ENCODE measurements at regions not wholly inside any gene's neighbourhood (a gene's known extent, or its start where the extent isn't known, plus 50 kb on each side); places are given as distances from the start of the nearest gene placed in this dataset.

GRCh38 chr4:71630803-71631202 lies 153.1 kb downstream of the GC start:
- TF ChIP-seq, protein P1, sequence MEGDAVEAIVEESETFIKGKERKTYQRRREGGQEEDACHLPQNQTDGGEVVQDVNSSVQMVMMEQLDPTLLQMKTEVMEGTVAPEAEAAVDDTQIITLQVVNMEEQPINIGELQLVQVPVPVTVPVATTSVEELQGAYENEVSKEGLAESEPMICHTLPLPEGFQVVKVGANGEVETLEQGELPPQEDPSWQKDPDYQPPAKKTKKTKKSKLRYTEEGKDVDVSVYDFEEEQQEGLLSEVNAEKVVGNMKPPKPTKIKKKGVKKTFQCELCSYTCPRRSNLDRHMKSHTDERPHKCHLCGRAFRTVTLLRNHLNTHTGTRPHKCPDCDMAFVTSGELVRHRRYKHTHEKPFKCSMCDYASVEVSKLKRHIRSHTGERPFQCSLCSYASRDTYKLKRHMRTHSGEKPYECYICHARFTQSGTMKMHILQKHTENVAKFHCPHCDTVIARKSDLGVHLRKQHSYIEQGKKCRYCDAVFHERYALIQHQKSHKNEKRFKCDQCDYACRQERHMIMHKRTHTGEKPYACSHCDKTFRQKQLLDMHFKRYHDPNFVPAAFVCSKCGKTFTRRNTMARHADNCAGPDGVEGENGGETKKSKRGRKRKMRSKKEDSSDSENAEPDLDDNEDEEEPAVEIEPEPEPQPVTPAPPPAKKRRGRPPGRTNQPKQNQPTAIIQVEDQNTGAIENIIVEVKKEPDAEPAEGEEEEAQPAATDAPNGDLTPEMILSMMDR (conservative IDR thresholded peaks at IDR 0.05) = no peak
- no peak for TF ChIP-seq EZH2 (IDR thresholded peaks at IDR 0.05; ENCODE audit: low read depth)

All from PC-9 (cell line).